WTC11 (cell line): ENCODE measurements at regions not wholly inside any gene's neighbourhood (a gene's known extent, or its start where the extent isn't known, plus 50 kb on each side); places are given as distances from the start of the nearest gene placed in this dataset.

Experiments used
- ATAC-seq: fragments of 200-7000 bp; cut with Tn5 transposase; 2 replicates; pipeline ENCODE4 v1.10.0; 2021; ENCODE audit warnings: mild to moderate bottlenecking, moderate library complexity
- CTCF ChIA-PET: fragments of 300-600 bp; sonication (Branson Sonifier 250); formaldehyde crosslinking; loops from one replicate; lab custom pipeline; 2021; ENCODE audit warnings: antibody characterized with exemption; lab: Charles Lee
- POLR2A ChIA-PET: fragments of 350-600 bp; sonication (Branson Sonifier 250); formaldehyde crosslinking; loops from one replicate; lab custom pipeline; 2021; ENCODE audit warnings: antibody characterized with exemption; lab: Charles Lee
- DNase-seq: peaks from one replicate; pipeline ENCODE4 v3.0.0; 2021; ENCODE audit warnings: low spot score
- H3K27ac Mint-ChIP-seq: 2 replicates; pipeline ENCODE4 v1.8.0; 2021; ENCODE audit warnings: mixed read lengths
- H3K27me3 Mint-ChIP-seq: 2 replicates; pipeline ENCODE4 v1.8.0; 2021; ENCODE audit warnings: low read depth, mild to moderate bottlenecking, moderate library complexity, mixed read lengths
- H3K36me3 Mint-ChIP-seq: 2 replicates; pipeline ENCODE4 v1.8.0; 2021; ENCODE audit warnings: mixed read lengths
- H3K4me1 Mint-ChIP-seq: 2 replicates; pipeline ENCODE4 v1.8.0; 2022; ENCODE audit warnings: mixed read lengths
- H3K4me3 Mint-ChIP-seq: 2 replicates; pipeline ENCODE4 v1.8.0; 2021; ENCODE audit warnings: mild to moderate bottlenecking, moderate library complexity, mixed read lengths
- H3K9me3 Mint-ChIP-seq: 2 replicates; pipeline ENCODE4 v1.8.0; 2021; ENCODE audit warnings: mixed read lengths
- ELF4 ChIP-seq: sonication (generic); formaldehyde crosslinking; IDR thresholded peaks from 2 replicates; pipeline ENCODE4 v1.8.1; 2022; ENCODE audit warnings: low read depth, mild to moderate bottlenecking, moderate library complexity, missing genetic modification reagents
- ETV6 ChIP-seq: sonication (generic); formaldehyde crosslinking; IDR thresholded peaks from 2 replicates; pipeline ENCODE4 v1.8.1; 2022; ENCODE audit warnings: mild to moderate bottlenecking, missing genetic modification reagents
- FOXP1 ChIP-seq: sonication (generic); formaldehyde crosslinking; IDR thresholded peaks from 2 replicates; pipeline ENCODE4 v1.8.0; 2022; ENCODE audit warnings: missing genetic modification reagents, mild to moderate bottlenecking, moderate library complexity, borderline replicate concordance
- JUN ChIP-seq: sonication (generic); formaldehyde crosslinking; IDR thresholded peaks from 2 replicates; pipeline ENCODE4 v1.8.0; 2023; ENCODE audit warnings: mild to moderate bottlenecking, missing genetic modification reagents
- NFE2L1 ChIP-seq: sonication (generic); formaldehyde crosslinking; IDR thresholded peaks from 2 replicates; pipeline ENCODE4 v1.8.1; 2023; ENCODE audit warnings: missing genetic modification reagents
- RELA ChIP-seq: sonication (generic); formaldehyde crosslinking; IDR thresholded peaks from 2 replicates; pipeline ENCODE4 v1.8.1; 2022; ENCODE audit warnings: missing genetic modification reagents, mild to moderate bottlenecking, borderline replicate concordance
- SMAD4 ChIP-seq: sonication (generic); formaldehyde crosslinking; IDR thresholded peaks from 2 replicates; pipeline ENCODE4 v1.8.0; 2022; ENCODE audit warnings: mild to moderate bottlenecking, missing genetic modification reagents
- ZBTB21 ChIP-seq: sonication (generic); formaldehyde crosslinking; IDR thresholded peaks from 2 replicates; pipeline ENCODE4 v1.8.1; 2023; ENCODE audit warnings: mild to moderate bottlenecking, missing genetic modification reagents, borderline replicate concordance
- ZNF396 ChIP-seq: fragments of 250-450 bp; sonication (Bioruptor Pico); IDR thresholded peaks from 2 replicates; pipeline ENCODE4 v1.8.0; 2021; ENCODE audit warnings: mild to moderate bottlenecking, moderate library complexity, borderline replicate concordance
- ZNF416 ChIP-seq: fragments of 250-450 bp; sonication (Bioruptor Pico); IDR thresholded peaks from 2 replicates; pipeline ENCODE4 v1.9.0; 2021; ENCODE audit warnings: mild to moderate bottlenecking, inconsistent platforms
- ZNF671 ChIP-seq: fragments of 250-450 bp; sonication (Bioruptor Pico); IDR thresholded peaks from 2 replicates; pipeline ENCODE4 v1.8.0; 2021; ENCODE audit warnings: mild to moderate bottlenecking
- TF ChIP-seq, protein P1 (sequence below): sonication (generic); formaldehyde crosslinking; IDR thresholded peaks from 2 replicates; pipeline ENCODE4 v1.8.0; 2022; ENCODE audit warnings: mild to moderate bottlenecking, missing genetic modification reagents
- TF ChIP-seq, protein P2 (sequence below): sonication (generic); formaldehyde crosslinking; IDR thresholded peaks from 2 replicates; pipeline ENCODE4 v1.8.1; 2023; ENCODE audit warnings: mild to moderate bottlenecking, moderate library complexity, missing genetic modification reagents
- TF ChIP-seq, protein P3 (sequence below): sonication (generic); formaldehyde crosslinking; IDR thresholded peaks from 2 replicates; pipeline ENCODE4 v1.8.1; 2022; ENCODE audit warnings: mild to moderate bottlenecking, missing genetic modification reagents, moderate library complexity, borderline replicate concordance
- TF ChIP-seq, protein P4 (sequence below): fragments of 250-450 bp; sonication (Bioruptor Pico); IDR thresholded peaks from 2 replicates; pipeline ENCODE4 v1.9.0; 2021; ENCODE audit warnings: mild to moderate bottlenecking
- TF ChIP-seq, protein P5 (sequence below): sonication (generic); formaldehyde crosslinking; IDR thresholded peaks from 2 replicates; pipeline ENCODE4 v1.8.1; 2023; ENCODE audit warnings: mild to moderate bottlenecking, missing genetic modification reagents

DNA sequence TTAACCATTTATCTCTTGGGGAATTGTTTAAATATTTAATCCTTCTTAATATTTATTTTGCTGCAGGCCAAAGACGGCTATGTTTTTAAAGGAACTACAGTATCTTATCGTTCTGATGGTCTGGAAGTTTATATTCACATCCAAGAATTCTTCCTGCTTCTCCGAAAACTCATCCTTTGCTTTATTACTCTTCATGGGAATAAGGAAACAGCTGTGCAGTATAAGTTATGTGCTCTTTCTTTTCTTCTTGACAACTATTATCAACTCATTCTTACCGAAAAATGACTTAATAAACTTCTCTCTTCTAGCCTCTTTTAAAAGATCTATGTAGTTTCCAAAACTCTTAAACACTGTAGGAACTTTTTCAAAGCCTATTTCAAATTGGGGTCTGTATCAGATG is 335.6 kb upstream of the NOVA1 start:
- TF ChIP-seq JUN (CRISPR knock-in tag) (no peak), ZNF671 (CRISPR knock-in tag) (no peak)
- TF ChIP-seq, protein P1, sequence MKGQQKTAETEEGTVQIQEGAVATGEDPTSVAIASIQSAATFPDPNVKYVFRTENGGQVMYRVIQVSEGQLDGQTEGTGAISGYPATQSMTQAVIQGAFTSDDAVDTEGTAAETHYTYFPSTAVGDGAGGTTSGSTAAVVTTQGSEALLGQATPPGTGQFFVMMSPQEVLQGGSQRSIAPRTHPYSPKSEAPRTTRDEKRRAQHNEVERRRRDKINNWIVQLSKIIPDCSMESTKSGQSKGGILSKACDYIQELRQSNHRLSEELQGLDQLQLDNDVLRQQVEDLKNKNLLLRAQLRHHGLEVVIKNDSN (CRISPR knock-in tag), result no peak
- TF ChIP-seq, protein P2, sequence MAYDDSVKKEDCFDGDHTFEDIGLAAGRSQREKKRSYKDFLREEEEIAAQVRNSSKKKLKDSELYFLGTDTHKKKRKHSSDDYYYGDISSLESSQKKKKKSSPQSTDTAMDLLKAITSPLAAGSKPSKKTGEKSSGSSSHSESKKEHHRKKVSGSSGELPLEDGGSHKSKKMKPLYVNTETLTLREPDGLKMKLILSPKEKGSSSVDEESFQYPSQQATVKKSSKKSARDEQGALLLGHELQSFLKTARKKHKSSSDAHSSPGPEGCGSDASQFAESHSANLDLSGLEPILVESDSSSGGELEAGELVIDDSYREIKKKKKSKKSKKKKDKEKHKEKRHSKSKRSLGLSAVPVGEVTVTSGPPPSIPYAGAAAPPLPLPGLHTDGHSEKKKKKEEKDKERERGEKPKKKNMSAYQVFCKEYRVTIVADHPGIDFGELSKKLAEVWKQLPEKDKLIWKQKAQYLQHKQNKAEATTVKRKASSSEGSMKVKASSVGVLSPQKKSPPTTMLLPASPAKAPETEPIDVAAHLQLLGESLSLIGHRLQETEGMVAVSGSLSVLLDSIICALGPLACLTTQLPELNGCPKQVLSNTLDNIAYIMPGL, result no peak
- TF ChIP-seq, protein P3, sequence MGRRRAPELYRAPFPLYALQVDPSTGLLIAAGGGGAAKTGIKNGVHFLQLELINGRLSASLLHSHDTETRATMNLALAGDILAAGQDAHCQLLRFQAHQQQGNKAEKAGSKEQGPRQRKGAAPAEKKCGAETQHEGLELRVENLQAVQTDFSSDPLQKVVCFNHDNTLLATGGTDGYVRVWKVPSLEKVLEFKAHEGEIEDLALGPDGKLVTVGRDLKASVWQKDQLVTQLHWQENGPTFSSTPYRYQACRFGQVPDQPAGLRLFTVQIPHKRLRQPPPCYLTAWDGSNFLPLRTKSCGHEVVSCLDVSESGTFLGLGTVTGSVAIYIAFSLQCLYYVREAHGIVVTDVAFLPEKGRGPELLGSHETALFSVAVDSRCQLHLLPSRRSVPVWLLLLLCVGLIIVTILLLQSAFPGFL (CRISPR knock-in tag), result no peak
- DNase-seq (no peak), ATAC-seq (no peak)
- peaks cover 24% of the 10 kb centered on the region for H3K4me1 Mint-ChIP-seq
- H3K36me3 Mint-ChIP-seq, result peaks cover 30% of the 10 kb centered on the region
- H3K27me3 Mint-ChIP-seq, result no peaks in the 10 kb centered on the region; the same call in none of the 2 replicates
- ChIA-PET POLR2A (no interaction called here), CTCF (no interaction called here)
- H3K4me3 Mint-ChIP-seq, result no peak overlapping the region
- peaks cover 37% of the 10 kb centered on the region for H3K9me3 Mint-ChIP-seq
- H3K27ac Mint-ChIP-seq, result no peak overlapping the region

DNA sequence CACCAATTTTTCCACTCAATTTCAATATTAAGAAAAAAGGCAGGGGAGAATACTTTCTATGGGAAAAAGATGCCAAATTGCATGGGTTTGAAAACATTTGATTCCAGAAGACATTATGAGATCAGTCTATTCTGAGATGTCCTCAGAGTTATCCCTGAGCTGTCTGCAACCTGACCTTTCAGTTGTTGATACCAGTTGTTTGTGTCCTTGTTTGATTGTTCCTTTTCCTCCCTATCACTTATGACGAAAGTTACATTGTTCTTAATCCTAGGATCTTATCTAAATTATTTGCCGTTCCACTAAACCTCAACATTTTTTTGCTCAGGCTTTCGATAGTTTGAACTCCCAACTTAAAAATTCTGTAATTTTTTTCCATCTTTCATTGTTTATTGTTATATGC is 336.3 kb upstream of the NOVA1 start:
- TF ChIP-seq, protein P4, sequence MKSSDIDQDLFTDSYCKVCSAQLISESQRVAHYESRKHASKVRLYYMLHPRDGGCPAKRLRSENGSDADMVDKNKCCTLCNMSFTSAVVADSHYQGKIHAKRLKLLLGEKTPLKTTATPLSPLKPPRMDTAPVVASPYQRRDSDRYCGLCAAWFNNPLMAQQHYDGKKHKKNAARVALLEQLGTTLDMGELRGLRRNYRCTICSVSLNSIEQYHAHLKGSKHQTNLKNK, result no peak
- TF ChIP-seq FOXP1 (CRISPR knock-in tag), result no peak
- no peak for TF ChIP-seq NFE2L1 (CRISPR knock-in tag)
- no peak for TF ChIP-seq ZNF416 (CRISPR knock-in tag)
- TF ChIP-seq, protein P5, sequence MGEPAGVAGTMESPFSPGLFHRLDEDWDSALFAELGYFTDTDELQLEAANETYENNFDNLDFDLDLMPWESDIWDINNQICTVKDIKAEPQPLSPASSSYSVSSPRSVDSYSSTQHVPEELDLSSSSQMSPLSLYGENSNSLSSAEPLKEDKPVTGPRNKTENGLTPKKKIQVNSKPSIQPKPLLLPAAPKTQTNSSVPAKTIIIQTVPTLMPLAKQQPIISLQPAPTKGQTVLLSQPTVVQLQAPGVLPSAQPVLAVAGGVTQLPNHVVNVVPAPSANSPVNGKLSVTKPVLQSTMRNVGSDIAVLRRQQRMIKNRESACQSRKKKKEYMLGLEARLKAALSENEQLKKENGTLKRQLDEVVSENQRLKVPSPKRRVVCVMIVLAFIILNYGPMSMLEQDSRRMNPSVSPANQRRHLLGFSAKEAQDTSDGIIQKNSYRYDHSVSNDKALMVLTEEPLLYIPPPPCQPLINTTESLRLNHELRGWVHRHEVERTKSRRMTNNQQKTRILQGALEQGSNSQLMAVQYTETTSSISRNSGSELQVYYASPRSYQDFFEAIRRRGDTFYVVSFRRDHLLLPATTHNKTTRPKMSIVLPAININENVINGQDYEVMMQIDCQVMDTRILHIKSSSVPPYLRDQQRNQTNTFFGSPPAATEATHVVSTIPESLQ (CRISPR knock-in tag), result no peak
- no peak for TF ChIP-seq ETV6 (CRISPR knock-in tag)
- TF ChIP-seq ZBTB21 (CRISPR knock-in tag), result no peak
- TF ChIP-seq ELF4 (CRISPR knock-in tag), result no peak
- TF ChIP-seq ZNF396 (CRISPR knock-in tag), result no peak
- no peak for TF ChIP-seq RELA (CRISPR knock-in tag)
- TF ChIP-seq SMAD4 (CRISPR knock-in tag), result no peak
- TF ChIP-seq, protein P2, result no peak
- DNase-seq, result no peak

More for the DNA sequence above, 336.3 kb upstream of the NOVA1 start:
- peaks cover 37% of the 10 kb centered on the region for H3K9me3 Mint-ChIP-seq
- no peak overlapping the region for H3K4me3 Mint-ChIP-seq
- peaks cover 18% of the 10 kb centered on the region for H3K4me1 Mint-ChIP-seq
- H3K27me3 Mint-ChIP-seq, result no peaks in the 10 kb centered on the region; the same call in none of the 2 replicates
- ChIA-PET POLR2A (no interaction called here), CTCF (no interaction called here)
- ATAC-seq, result no peak
- peaks cover 30% of the 10 kb centered on the region for H3K36me3 Mint-ChIP-seq
- no peak overlapping the region for H3K27ac Mint-ChIP-seq
